Ishikawa (cell line): ENCODE measurements at regions not wholly inside any gene's neighbourhood (a gene's known extent, or its start where the extent isn't known, plus 50 kb on each side); places are given as distances from the start of the nearest gene placed in this dataset.

Experiments
- CEBPB ChIP-seq: IDR thresholded peaks from 2 replicates; pipeline ENCODE4 v1.6.1; 2012
- EP300 ChIP-seq: IDR thresholded peaks from 2 replicates; pipeline ENCODE4 v1.6.1; 2012; ENCODE audit warnings: borderline replicate concordance
- FOXM1 ChIP-seq: IDR thresholded peaks from 2 replicates; pipeline ENCODE4 v1.6.1; 2012; ENCODE audit warnings: low read depth, borderline replicate concordance
- MAX ChIP-seq: IDR thresholded peaks from 2 replicates; pipeline ENCODE4 v1.6.1; 2012
- RAD21 ChIP-seq: IDR thresholded peaks from 2 replicates; pipeline ENCODE4 v1.6.1; 2012; ENCODE audit warnings: low read depth
- REST ChIP-seq: IDR thresholded peaks from 2 replicates; pipeline ENCODE4 v1.6.1; 2012; ENCODE audit warnings: low read depth, mild to moderate bottlenecking
- TAF1 ChIP-seq: IDR thresholded peaks from 2 replicates; pipeline ENCODE4 v1.6.1; 2012; ENCODE audit warnings: low read depth, mild to moderate bottlenecking

- TF ChIP-seq CEBPB (no peak), TAF1 (no peak), EP300 (no peak), FOXM1 (no peak), MAX (no peak), REST (no peak), RAD21 (no peak)
These were observed 442.4 kb upstream of the BCHE start for GRCh38 chr3:166279636-166280035.
